Renal pelvis (tissue), 1 donor: ENCODE measurements at regions not wholly inside any gene's neighbourhood (a gene's known extent, or its start where the extent isn't known, plus 50 kb on each side); places are given as distances from the start of the nearest gene placed in this dataset.

Experiments
- DNase-seq: peaks from one replicate; pipeline ENCODE4 v3.0.0-alpha.2; 2013

GRCh38 chrX:102067966-102068723 lies 57.3 kb upstream of the TCEAL2 start:
- peak; percentile 15 for DNase-seq

DNA sequence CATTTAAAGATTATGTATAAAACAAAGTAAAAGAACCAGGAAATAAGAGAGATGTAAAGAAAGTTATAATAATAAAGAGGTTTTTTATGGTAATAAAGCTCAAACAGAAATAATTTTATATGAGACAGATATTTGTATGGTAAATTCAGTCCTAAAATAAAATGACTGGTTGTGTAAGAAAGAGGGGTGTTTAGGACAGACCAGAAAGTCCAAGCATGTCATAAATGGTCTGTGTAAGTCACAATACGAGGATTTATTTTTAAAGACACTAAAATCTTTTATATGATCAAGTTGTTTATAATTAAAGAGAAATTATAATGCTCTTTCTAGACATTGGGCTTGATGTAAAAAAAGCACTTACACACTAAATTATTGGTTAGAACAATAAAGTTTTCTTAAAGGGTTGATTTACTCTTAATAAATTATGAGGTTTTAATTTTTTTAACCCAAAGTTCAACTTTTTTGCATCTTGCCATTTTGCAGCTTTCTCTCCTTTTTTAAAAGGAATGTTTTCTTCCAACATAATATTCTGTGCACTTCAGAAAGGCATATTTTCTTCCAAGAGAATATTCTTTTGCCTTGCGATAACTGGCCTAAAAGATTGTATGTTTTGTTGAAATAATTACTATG lies 61.9 kb upstream of the TCEAL2 start:
- DNase-seq, result no peak

DNA sequence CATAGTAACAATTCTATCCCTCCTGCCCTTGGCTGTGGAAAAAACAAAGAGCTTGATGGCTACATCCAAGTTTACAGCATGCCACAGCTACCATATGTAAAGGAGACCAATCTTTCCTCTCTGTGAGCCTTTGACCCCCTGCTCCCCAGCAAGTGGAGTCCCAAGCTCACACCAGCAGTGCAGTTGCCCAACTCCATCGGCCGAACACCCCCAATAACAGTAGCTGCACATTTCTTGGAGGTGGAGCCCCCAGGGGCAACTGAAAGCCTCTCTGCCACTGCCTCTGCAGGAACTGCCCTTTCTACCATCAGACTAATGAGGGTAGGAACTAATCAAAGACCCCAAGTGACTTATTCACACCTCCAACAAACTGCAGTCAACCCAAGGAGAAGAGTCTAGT lies 81.0 kb upstream of the TCEAL2 start:
- DNase-seq, result no peak

GRCh38 chrX:102043380-102043779 lies 82.1 kb upstream of the TCEAL2 start:
- no peak for DNase-seq

DNA sequence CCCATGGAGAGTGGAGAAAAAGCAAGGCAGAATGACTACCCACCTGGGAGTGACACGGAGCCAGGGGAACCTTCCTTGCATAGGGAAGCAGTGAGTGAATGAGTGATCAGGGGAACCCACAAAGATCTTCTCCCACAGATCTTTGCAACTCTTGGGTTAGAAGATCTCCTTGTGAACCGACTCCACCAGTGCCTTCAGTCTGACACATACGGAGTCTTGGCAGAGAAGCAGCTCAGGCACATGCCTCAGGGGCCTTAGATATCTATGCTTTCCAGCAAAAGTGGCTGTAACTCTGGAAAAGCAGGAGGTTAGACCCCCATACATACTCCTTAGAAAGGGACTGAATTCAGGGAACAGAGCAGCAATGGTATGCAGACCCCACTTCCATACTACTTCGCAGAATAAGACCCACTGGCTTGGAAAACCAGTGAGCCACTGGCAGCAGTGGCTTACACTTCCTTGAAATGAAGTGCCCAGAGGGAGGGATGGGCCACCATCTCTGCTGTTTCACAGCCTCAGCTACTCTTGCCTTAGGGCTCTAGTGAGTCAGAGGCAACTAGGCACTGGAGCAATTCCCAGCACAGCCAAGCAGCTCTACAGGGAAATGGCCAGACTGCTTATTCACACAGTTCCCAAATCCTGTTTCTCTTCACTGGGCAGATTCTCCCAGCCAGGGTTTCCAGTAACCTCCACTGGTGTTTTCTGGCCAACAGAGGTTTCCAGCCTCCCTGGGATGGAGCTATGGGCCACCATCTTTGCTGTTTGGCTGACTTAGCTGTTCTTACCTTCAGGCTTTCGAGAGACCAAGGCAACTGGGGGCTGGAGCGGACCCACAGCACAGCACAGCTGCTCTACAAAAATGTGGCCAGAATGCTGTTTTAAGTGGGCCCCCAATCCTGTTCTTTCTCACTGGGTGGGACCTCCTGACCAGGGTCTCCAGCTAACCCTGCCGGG lies 82.8 kb upstream of the TCEAL2 start:
- no peak for DNase-seq

- no peak for DNase-seq
Measured at GRCh38 chrX:102029026-102029425, 96.5 kb upstream of the TCEAL2 start.

- no peak for DNase-seq
Measured at GRCh38 chrX:102018208-102018607, 86.4 kb upstream of the ZMAT1 start.

GRCh38 chrX:102008901-102009300 lies 77.1 kb upstream of the ZMAT1 start:
- DNase-seq, result no peak

GRCh38 chrX:101999644-102000539 lies 68.1 kb upstream of the ZMAT1 start:
- no peak for DNase-seq

- DNase-seq, result no peak
Measured at GRCh38 chrX:101993335-101993734, 61.5 kb upstream of the ZMAT1 start.

- DNase-seq, result no peak
Measured at GRCh38 chrX:101986586-101986985, 54.8 kb upstream of the ZMAT1 start.
